Left cardiac atrium (tissue), 4 donors: ENCODE measurements at regions not wholly inside any gene's neighbourhood (a gene's known extent, or its start where the extent isn't known, plus 50 kb on each side); places are given as distances from the start of the nearest gene placed in this dataset.

Experiments used
- ATAC-seq, 2 donors: fragments of 200-7000 bp; cut with Tn5 transposase; one replicate each; pipeline ENCODE4 v1.9.1; 2020; ENCODE audit warnings: mild to moderate bottlenecking in 2 of 2, moderate library complexity in 2 of 2
- DNase-seq: peaks from one replicate; pipeline ENCODE4 v3.0.0-alpha.2; 2020
- intact Hi-C, 2 donors: fragments of 100-400 bp; cut with DNase I; formaldehyde crosslinking; loops; one replicate each; pipeline versions ENCODE4 v1.14.1 to v1.15.1; 2022 to 2023
- donor health status: DM: no; HTN: yes; CAD: no.
- donor health status: DM: no; HTN: yes; CAD: no; lungs with severe emphysema.
- donor health status: DM: yes; HTN: yes; CAD: no.
- donor health status: Dilated cardiomyopathy.

GRCh38 chr5:74083096-74083791, 457.2 kb downstream of the ARHGEF28 start:
- DNase-seq (no peak), ATAC-seq (no peak)
- intact Hi-C loops, result no loop called here

- intact Hi-C loops, result no loop called here
- ATAC-seq (no peak), DNase-seq (no peak)
These were observed 456.6 kb downstream of the ARHGEF28 start for GRCh38 chr5:74082512-74083055.

GRCh38 chr5:74081126-74081525, 455.1 kb downstream of the ARHGEF28 start:
- intact Hi-C loops, result no loop called here
- ATAC-seq (no peak), DNase-seq (no peak)

GRCh38 chr5:74079971-74080556, 454.1 kb downstream of the ARHGEF28 start:
- ATAC-seq (no peak), DNase-seq (no peak)
- intact Hi-C loops, result no loop called here

GRCh38 chr5:74075501-74076484, 449.8 kb downstream of the ARHGEF28 start:
- intact Hi-C loops, result no loop called here

GRCh38 chr5:74074111-74074510, 448.1 kb downstream of the ARHGEF28 start:
- intact Hi-C loops, result no loop called here
- ATAC-seq, result no peak
- no peak for DNase-seq

More at GRCh38 chr5:74075501-74076484, 449.8 kb downstream of the ARHGEF28 start:
- no peak for ATAC-seq
- DNase-seq, result no peak

- intact Hi-C loops, result no loop called here
- ATAC-seq, result peak in 1 of 2 donors; percentile 23
- no peak for DNase-seq
These were observed 447.3 kb downstream of the ARHGEF28 start for GRCh38 chr5:74073257-74073656.

- DNase-seq, result no peak
- no peak for ATAC-seq
- intact Hi-C loops, result no loop called here
These were observed 446.6 kb downstream of the ARHGEF28 start for GRCh38 chr5:74072646-74073045.

GRCh38 chr5:74070766-74071165, 444.8 kb downstream of the ARHGEF28 start:
- DNase-seq, result no peak
- intact Hi-C loops, result no loop called here
- no peak for ATAC-seq

GRCh38 chr5:74069741-74070140, 443.7 kb downstream of the ARHGEF28 start:
- no peak for ATAC-seq
- no peak for DNase-seq
- intact Hi-C loops, result no loop called here

- DNase-seq (no peak), ATAC-seq (no peak)
- intact Hi-C loops, result no loop called here
These were observed 441.9 kb downstream of the ARHGEF28 start for GRCh38 chr5:74067748-74068541.

- intact Hi-C loops, result no loop called here
- DNase-seq (no peak), ATAC-seq (no peak)
These were observed 438.9 kb downstream of the ARHGEF28 start for GRCh38 chr5:74064911-74065310.

GRCh38 chr5:74064225-74064624, 438.2 kb downstream of the ARHGEF28 start:
- DNase-seq, result no peak
- no peak for ATAC-seq
- intact Hi-C loops, result no loop called here

GRCh38 chr5:74063821-74064220, 437.8 kb downstream of the ARHGEF28 start:
- intact Hi-C loops, result no loop called here
- DNase-seq (no peak), ATAC-seq (no peak)

GRCh38 chr5:74063346-74063745, 437.4 kb downstream of the ARHGEF28 start:
- intact Hi-C loops, result no loop called here
- DNase-seq, result no peak
- no peak for ATAC-seq

GRCh38 chr5:74061292-74061691, 435.3 kb downstream of the ARHGEF28 start:
- intact Hi-C loops, result no loop called here
- ATAC-seq (no peak), DNase-seq (no peak)

GRCh38 chr5:74059706-74060105, 433.7 kb downstream of the ARHGEF28 start:
- DNase-seq (no peak), ATAC-seq (no peak)
- intact Hi-C loops, result no loop called here

GRCh38 chr5:74056789-74057164, 430.8 kb downstream of the ARHGEF28 start:
- intact Hi-C loops, result no loop called here
- ATAC-seq (peak; percentile 59 to 76), DNase-seq (no peak)
